ENCODE measurements at regions not wholly inside any gene's neighbourhood (a gene's known extent, or its start where the extent isn't known, plus 50 kb on each side); places are given as distances from the start of the nearest gene placed in this dataset.
"Not testable (repeated sequence)": the region's sequence is repeated elsewhere in the genome, so short reads cannot be mapped to it uniquely, and the experiment has no call there.

DNA sequence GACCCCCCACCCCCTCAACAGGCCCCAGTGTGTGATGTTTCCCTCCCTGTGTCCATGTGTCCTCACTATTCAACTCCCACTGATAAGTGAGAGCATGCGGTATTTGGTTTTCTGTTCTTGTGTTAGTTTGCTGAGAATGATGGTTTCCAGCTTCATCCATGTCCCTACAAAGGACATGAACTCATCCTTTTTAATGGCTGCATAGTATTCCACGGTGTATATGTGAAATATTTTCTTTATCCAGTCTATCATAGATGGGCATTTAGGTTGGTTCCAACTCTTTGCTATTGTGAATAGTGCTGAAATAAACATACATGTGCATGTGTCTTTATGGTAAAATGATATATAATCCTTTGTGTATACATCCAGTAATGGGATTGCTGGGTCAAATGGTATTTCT lies 130.8 kb upstream of the FOXG1 start:
- not testable (repeated sequence) for DNase-seq (ENCODE audit: low read depth in 2 of 3, low spot score in 1 of 3)

DNA sequence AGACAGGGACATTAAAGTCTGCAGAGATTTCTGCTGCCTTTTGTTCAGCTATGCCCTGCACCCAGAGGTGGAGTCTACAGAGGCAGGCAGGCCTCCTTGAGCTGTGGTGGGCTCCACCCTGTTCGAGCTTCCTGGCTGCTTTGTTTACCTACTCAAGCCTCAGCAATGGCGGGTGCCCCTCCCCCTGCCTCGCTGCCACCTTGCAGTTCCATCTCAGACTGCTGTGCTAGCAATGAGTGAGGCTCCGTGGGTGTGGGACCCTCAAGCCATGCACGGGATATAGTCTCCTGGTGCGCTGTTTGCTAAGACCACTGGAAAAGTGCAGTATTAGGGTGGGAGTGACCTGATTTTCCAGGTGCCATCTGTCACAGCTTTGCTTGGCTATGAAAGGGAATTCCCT lies 125.4 kb upstream of the FOXG1 start:
- not testable (repeated sequence) for DNase-seq (ENCODE audit: low read depth in 2 of 3, low spot score in 1 of 3)

DNA sequence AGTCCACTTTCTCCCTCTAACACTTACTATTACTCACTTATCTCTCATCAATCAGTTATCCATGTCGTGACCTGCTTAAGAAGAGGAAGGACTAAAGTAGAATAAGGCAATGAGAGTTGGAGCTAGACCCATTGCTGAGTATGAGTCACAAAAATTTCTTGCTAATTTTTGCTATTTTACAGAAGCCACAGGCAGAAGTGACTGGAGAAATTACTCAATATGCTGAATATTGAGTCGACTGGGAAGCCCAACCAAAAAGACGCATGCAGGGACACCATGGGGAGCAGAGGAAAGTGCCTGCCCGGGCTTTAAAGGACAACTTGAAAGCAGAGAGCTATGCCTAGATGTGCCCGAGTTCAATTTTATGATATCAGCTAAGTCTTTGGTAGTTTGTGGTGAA lies 115.4 kb upstream of the FOXG1 start:
- DNase-seq (ENCODE audit: low read depth in 2 of 3, low spot score in 1 of 3): no peak

DNA sequence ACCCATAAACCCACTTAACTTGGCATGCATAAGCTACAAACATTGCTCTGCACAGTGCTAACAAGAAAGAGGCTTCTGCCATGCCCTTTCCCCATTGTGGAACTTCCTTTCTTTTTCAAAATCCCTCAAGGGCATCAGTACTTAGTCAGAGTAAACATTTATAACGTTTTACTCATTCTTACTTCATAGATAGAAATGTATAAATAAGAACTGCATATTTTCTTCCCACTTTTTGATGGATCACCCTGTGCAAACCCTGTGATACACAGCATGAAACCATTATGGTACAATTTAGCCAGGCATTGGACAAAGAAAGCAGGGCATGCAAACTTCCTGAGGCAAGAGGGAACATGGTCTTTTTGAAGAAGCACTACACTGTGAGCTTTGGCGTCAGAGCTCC lies 113.8 kb upstream of the FOXG1 start:
- DNase-seq (ENCODE audit: low read depth in 2 of 3, low spot score in 1 of 3): no peak

DNA sequence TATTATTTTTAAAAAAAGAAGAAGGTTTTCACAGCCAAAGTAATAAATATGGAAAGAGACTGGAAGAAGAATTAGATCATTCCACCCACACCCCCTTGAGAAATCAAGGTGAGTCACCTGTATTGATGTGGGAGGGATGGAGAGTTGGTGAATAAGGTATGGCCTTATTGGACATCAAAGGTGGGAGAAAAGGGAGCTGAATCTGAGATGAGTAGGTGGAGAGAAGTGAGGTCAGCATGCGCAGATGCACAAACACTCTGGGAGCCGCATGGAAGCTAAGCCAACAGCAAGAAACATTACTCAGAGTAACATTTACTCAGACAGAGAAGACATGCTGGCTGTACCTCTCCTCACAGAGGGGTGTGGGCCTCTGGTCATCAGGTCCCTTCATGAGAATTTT lies 113.1 kb upstream of the FOXG1 start:
- DNase-seq (ENCODE audit: low read depth in 2 of 3, low spot score in 1 of 3): no peak

DNA sequence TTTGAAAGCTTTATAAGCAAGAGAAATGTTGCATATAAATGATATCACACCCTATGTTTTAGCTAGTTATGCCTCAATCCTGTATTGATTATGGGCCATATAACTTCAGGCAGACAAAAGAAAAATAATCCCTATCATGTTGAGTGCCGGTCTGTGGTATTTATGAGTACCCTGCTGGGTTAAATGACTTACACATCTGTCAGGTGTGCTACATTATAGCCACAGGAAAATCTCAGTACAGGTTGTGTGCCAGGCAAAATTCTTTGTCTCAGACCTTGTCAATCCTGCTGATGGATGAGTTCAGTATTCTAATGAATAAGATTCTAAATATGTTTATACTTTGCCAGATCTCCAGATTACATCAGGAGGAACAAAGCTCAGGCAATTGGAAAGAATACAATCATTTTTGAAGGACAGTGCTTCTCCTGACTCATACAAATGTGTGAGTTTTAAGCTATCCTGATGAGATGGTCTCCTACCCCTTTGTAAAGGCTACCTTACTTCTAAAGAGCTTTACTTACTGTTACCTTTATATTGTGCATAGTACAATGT lies 109.8 kb upstream of the FOXG1 start:
- no peak for DNase-seq (ENCODE audit: low read depth in 2 of 3, low spot score in 1 of 3)

DNA sequence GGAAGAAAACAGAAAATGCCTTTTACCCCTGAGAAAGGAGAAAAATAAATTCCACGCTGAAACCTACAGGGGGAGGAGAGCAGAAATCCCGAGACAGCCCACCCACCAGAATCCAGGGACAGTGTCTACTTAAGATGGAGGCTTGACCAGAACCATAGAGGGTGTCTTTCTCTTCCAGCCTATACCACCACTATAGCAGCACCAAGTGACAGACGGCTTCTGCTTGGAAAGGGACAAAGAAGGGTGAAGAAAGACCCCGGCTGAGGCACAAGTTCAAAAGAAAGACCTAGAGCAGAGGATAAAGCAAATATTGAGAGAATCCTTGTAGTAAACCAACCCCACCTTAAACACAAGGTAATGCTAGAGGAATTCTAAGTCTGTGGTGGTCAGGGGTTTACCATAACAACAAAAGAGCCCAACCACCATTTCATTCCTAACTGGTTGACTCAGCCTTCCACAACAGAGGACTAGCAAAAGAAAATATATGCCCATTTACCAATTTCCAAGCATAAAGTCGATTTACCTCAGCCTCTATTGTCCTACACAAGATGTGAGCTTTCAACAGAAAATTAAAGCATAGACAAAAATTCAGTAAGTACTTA lies 105.3 kb upstream of the FOXG1 start:
- no peak for DNase-seq (ENCODE audit: low read depth in 2 of 3, low spot score in 1 of 3)

DNA sequence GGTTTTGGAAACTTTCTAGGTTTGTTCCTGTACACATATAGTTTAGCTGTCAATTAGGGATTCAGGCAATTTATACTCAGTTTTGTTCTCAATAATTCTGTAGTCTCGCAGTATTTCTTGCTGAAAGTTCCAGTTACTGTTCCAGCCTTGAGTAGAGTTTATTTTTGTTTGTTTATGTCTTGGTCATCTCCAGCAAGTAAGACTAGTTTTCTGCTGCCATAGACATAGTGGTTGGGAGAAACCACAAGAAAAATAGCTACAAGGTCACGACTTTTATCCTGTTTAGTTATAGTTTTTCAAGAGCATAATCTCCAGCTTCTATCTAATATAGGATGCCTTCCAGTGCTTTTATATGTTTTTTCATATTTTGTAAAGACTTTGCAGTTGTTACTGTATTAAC lies 99.6 kb upstream of the FOXG1 start:
- no peak for DNase-seq (ENCODE audit: low read depth in 2 of 3, low spot score in 1 of 3)

DNA sequence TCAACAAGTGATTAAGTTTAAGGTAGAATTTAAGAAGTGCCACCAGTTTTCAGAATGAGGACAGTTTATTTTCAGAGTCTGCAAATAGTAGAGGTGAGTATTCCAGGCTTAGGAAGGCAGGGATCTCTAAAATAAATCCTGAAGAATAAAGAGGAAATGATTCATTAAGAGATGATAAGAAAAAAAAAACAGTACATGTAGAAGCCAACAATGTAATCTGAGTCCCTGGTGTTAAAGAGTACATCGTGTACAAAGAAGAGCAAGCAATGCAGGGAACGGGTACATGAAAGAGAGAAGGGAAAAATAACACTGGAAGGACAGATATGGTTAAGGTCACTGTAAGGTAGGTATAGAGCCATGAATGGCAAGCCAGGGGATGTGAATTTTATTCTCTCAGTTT lies 95.2 kb upstream of the FOXG1 start:
- no peak for DNase-seq (ENCODE audit: low read depth in 2 of 3, low spot score in 1 of 3)

DNA sequence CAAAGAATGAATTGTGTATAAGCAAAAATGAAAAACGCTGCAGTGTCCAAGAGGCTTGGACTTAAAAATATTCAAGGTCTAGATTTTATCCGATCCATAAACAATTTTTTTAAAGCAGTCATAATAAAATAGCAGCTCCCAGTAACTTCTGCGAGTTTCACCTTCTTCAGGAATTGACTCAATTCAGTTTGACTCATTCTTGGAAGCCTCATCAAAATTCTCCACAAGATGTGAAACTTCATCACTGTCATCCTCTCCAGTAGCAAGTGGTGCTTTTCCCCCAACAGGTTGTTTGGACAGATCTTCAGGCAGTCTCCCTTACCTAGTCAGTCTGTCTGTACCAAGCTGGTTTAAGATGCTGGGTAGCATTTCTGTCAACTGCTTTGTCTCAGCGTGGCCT lies 93.5 kb upstream of the FOXG1 start:
- no peak for DNase-seq (ENCODE audit: low read depth in 2 of 3, low spot score in 1 of 3)

DNA sequence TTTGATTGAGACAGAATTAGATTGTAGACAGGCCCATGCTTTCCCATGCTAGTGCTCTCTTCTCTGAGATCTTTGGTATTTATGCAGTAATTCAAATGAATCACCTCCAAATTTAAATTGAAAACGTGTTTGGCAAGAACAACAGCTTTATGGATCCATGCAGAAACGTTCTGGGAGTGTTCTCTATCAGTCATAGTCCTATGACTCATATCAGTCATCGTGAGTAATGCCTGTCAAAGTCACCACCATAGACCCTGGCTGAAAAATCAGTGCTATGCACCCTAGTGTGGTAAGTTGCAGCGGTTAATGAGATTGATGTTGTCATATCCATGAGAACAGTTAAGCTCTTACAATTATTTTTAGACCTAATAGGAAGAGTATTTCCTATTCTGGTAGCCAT lies 90.1 kb upstream of the FOXG1 start:
- DNase-seq (ENCODE audit: low read depth in 2 of 3, low spot score in 1 of 3): no peak

DNA sequence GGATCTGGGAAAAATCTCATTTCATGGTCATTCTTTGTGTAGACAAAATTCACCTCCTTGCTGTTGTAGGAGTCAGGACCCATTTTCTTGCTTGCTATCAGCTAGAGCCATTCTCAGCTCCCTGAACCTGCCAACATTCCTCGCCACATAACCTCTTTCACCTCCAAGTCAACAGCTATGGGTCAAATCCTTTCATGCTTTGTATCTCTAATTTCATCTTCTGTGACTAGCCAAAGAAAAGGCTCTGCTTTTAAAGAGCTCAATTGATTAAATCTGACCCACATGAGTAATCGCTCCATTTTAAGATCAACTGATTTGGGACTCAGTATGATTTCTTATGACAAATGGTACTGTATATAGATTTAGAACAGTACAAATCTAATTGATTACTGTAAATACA lies 89.2 kb upstream of the FOXG1 start:
- no peak for DNase-seq (ENCODE audit: low read depth in 2 of 3, low spot score in 1 of 3)

DNA sequence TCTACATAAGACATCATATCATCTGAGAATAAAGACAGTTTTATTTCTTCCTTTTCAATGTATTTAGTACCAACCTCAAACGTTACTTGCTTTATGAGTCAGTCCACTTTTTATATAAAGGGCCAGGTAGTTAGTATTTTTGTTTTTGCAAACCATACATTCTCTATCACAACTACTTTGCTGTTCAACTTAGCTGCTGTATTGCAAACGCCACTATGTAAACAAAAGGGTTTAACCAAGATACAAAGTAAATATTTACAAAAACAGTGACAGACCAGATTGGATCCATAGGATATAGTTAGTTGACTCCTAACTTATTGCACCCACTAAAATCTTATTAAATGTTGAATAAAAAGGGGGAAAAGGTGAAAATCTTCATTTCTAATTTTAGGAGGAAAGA lies 87.7 kb upstream of the FOXG1 start:
- DNase-seq (ENCODE audit: low read depth in 2 of 3, low spot score in 1 of 3): no peak

DNA sequence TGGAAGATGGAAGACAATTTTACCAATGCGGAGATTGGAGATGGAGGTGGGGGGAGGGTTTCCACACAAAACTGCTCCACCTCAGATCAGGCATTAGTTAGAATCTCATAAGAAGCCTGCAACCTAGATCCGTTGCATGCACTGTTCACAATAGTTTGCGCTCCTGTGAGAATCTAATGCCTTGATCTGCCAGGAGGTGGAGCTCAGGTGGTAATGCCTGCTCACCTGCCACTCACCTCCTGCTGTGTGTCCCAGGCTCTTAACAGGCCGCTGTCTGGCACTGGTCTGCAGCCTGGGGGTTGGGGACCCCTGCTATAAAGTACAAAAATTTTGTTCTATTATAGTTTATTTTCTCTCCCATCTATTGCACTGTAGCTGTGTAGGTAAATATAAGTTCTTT lies 84.9 kb upstream of the FOXG1 start:
- DNase-seq (ENCODE audit: low read depth in 2 of 3, low spot score in 1 of 3): no peak

DNA sequence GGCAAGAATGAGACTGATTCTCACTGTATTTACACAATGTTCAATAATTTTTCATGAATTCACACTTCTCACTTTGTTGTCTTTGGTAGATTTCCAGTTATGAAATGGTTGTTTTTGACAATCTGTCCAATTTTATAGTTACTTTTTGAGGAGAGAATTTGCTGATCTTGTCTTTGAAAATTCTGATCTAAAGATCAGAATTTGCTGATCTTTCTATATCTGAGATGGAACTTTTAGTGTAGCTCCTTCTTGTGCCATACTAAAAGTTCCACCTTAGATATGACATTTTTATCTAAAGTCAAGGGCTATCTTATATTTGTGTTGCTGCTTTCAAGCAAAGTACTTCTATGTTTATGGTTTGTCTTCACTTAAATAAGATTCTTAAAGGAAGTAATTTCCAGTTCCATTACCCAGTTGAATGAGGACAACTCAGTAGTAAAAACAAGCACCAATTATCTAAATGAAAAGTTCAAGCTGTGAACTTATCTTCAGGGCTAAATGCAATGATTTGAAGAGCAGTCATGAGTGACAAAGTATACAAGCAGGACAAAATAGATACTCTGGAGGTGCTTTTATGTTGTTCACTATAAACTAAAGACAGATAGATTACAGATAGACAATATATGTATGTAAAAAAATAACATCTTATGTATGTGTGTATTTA lies 76.4 kb upstream of the FOXG1 start:
- no peak for DNase-seq (ENCODE audit: low read depth in 2 of 3, low spot score in 1 of 3)

DNA sequence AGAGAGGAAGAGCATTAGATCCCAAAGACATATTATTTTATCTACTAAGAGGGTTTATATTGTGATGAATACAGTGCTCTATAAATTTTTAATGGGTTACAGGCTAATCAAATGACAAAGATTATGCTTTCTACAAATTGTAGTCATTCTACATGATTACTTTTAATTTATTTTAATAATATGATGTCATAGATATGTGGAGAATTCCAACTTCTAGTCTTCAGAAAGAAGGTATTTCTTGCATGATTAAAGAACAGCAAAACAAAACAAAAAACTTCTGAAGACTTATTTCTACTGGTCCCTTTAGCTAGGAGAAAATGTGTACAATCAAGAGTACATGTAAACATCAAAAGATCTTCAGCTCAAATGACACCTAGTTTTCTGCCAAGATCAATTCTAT lies 71.5 kb upstream of the FOXG1 start:
- no peak for DNase-seq (ENCODE audit: low read depth in 2 of 3, low spot score in 1 of 3)

DNA sequence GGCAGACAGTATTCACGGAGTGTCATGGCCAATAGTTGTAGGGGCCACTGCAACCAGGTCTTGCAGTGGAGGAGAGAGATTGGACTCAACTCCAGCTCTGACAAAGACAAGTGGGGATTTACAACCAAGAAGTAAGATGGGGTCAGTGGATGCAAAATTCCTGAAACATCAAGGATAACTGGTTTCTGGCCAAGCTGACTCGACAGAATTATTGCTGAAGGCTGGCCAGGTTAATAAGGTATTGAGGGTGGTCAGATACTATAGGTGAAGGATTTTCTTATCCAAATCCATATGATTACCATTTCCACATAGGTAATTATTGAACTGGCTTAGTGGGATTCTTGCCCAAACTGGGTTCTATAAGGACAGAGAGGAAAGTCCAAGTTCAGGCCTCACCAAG lies 64.9 kb upstream of the FOXG1 start:
- DNase-seq (ENCODE audit: low read depth in 2 of 3, low spot score in 1 of 3): no peak

DNA sequence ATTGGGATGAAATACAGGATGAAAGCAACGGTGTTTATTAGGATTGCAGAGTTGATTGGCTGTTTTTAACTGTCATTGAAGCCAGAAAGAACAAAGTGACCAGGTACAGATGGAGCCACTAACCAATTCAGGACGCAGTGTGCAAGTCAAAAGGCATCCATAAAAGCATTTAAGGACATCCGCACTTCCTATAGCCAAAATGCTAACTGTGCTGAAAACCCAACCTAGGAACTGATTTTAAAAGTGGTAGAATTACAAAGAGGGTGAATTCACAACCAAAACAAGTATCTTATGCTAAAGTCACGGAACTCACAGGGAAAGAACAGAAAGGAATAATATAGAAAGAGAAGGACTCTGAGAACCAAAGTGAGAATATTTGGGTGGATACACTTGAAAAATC lies 63.1 kb upstream of the FOXG1 start:
- no peak for DNase-seq (ENCODE audit: low read depth in 2 of 3, low spot score in 1 of 3)

DNA sequence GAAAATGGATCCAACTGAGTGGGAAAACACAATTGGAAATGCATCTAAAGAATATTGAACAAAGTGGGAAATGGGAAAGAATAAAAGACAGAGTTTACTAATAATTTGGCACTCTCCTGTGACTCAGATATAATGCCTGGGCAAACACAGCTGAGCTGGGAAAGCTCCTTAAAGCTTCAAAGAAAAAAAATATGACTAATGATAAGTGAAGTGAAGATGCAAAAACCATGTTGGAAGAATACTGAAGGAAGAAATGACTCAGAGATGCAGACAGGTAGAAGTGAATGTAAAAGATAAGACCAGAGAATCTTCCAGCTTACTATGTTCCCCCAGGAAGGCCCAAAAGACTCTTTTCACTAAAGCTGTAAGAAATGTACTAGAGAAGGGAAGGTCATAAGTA lies 62.4 kb upstream of the FOXG1 start:
- DNase-seq (ENCODE audit: low read depth in 2 of 3, low spot score in 1 of 3): no peak

DNA sequence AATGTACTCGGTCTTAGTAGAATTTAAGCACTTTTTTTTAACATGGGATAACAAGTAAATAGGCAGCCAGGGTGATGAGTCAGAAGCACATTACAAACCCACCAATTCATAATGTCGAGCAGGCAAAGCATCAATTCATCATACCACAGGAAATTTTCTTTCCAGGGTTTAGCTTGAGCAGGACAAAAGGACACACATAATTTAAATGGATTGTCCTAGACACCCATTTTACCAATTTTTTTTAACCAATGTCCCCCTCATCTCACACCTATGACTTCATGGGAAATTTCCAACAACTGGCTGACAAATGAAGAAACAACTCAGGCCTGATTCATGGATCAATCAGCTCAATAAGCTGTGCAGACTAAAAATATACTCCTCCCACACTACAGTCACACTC lies 58.8 kb upstream of the FOXG1 start:
- no peak for DNase-seq (ENCODE audit: low read depth in 2 of 3, low spot score in 1 of 3)

DNA sequence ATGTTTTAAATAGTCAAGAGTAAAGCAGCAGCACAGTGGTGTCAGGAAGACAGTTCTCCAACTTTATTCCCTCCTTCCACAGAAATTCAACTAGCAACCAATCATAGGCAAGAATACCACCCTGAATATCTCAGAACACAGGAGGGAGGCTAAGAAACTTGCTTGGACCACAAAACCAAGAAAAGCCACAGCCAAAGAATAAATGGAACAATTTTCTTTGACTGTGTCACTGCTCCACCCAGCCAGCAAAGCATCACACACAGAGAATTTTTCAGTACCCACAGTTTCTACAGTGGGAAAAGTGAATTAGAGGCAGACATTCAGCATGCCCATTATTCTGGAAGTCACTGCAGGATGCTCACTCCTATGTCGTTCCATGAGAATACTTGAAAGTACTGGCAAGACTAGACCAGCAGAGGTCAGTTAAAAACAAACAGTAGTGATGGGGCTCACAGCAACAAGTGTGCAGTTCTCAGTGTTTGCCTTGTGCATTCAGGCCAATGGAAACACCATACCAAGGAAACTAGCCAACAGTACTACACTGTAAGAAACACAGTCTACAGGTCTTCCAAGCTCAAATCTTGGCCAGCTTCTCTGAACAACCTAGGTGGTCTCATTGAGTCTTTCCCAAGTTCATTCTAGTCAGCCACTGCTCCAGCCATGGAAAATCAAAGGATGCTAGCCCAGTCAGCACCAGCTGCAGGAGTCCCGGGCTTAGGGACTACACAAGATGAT lies 56.8 kb upstream of the FOXG1 start:
- no peak for DNase-seq (ENCODE audit: low read depth in 2 of 3, low spot score in 1 of 3)

Measured in stimulated activated CD4-positive, alpha-beta T cell treated with anti-CD3 and anti-CD28 coated beads, Interleukin-12 subunit alpha, Interleukin-12 subunit beta, amount 100 ng/mL, for 48 hours (primary cell).